A549 (cell line): ENCODE measurements at regions not wholly inside any gene's neighbourhood (a gene's known extent, or its start where the extent isn't known, plus 50 kb on each side); places are given as distances from the start of the nearest gene placed in this dataset.

Experiments used
- CTCF ChIP-seq: fragments of >200 bp; sonication (Bioruptor Twin); formaldehyde crosslinking; IDR thresholded peaks from 3 replicates; pipeline ENCODE4 v1.5.1; 2016
- EP300 ChIP-seq, 2 experiments: fragments of >200 bp; sonication (Bioruptor Twin); formaldehyde crosslinking; IDR thresholded peaks; 2 replicates in 1 of 2; 3 replicates in 1 of 2; pipeline ENCODE4 v1.6.1; 2016 to 2017
- ESRRA ChIP-seq: fragments of 150-350 bp; IDR thresholded peaks from 2 replicates; pipeline ENCODE4 v1.6.1; 2014; ENCODE audit warnings: mild to moderate bottlenecking, low read length, borderline replicate concordance
- HMGXB4 ChIP-seq: fragments of 250-450 bp; sonication (Bioruptor Pico); IDR thresholded peaks from 2 replicates; pipeline ENCODE4 v1.5.0; 2021; ENCODE audit warnings: mild to moderate bottlenecking, moderate library complexity, borderline replicate concordance
- HOXA7 ChIP-seq: fragments of 250-450 bp; sonication (Bioruptor Pico); IDR thresholded peaks from 2 replicates; pipeline ENCODE4 v1.5.0; 2020; ENCODE audit warnings: mild to moderate bottlenecking, moderate library complexity
- POLR2A ChIP-seq: IDR thresholded peaks from 2 replicates; pipeline ENCODE4 v1.6.1; 2012; ENCODE audit warnings: mild to moderate bottlenecking, low read length
- RCOR1 ChIP-seq: fragments of 150-350 bp; IDR thresholded peaks from 2 replicates; pipeline ENCODE4 v1.6.1; 2014; ENCODE audit warnings: antibody characterized with exemption, low read length, low read depth
- REST ChIP-seq: fragments of 200-600 bp; sonication (generic); IDR thresholded peaks from 2 replicates; pipeline ENCODE4 v1.6.1; 2016; ENCODE audit warnings: antibody characterized with exemption, mild to moderate bottlenecking, moderate library complexity
- RFX5 ChIP-seq: fragments of 450-650 bp; IDR thresholded peaks from 2 replicates; pipeline ENCODE4 v1.7.1; 2014; ENCODE audit warnings: antibody characterized with exemption, mild to moderate bottlenecking, moderate library complexity
- SMC3 ChIP-seq: fragments of >200 bp; sonication (Bioruptor Twin); formaldehyde crosslinking; IDR thresholded peaks from 3 replicates; pipeline ENCODE4 v1.6.1; 2018; ENCODE audit warnings: inconsistent platforms
- SREBF2 ChIP-seq: fragments of 450-650 bp; IDR thresholded peaks from 2 replicates; pipeline ENCODE4 v1.6.1; 2014; ENCODE audit warnings: mild to moderate bottlenecking, moderate library complexity
- TP53 ChIP-seq: fragments of 250-450 bp; sonication (Bioruptor Pico); IDR thresholded peaks from 2 replicates; pipeline ENCODE4 v1.5.0; 2021; ENCODE audit warnings: mild to moderate bottlenecking, moderate library complexity
- ZC3H11A ChIP-seq: fragments of 450-650 bp; IDR thresholded peaks from 2 replicates; pipeline ENCODE4 v1.6.1; 2014; ENCODE audit warnings: antibody characterized with exemption, mild to moderate bottlenecking
- ZFP36 ChIP-seq: fragments of 450-650 bp; IDR thresholded peaks from 2 replicates; pipeline ENCODE4 v1.6.1; 2014; ENCODE audit warnings: borderline replicate concordance; ENCODE audit not compliant: partially characterized antibody

- TF ChIP-seq RFX5 (no peak), POLR2A (no peak), CTCF (no peak), ZC3H11A (no peak), RCOR1 (no peak), HMGXB4 (CRISPR knock-in tag) (no peak), TP53 (CRISPR knock-in tag) (no peak), HOXA7 (CRISPR knock-in tag) (no peak), REST (no peak), EP300 (IDR thresholded peaks at IDR 0.05) (no peak), SMC3 (no peak), ESRRA (no peak), ZFP36 (no peak), SREBF2 (no peak)
Measured at GRCh38 chr3:29004885-29005599, 275.8 kb upstream of the RBMS3 start.
